ENCODE measurements at regions not wholly inside any gene's neighbourhood (a gene's known extent, or its start where the extent isn't known, plus 50 kb on each side); places are given as distances from the start of the nearest gene placed in this dataset.
A peak's percentile ranks its signal among the peaks of the same experiment; 100 is the strongest.

GRCh38 chr1:82795508-82796149 lies 994.9 kb downstream of the ADGRL2 start:
- DNase-seq, result no peak

DNA sequence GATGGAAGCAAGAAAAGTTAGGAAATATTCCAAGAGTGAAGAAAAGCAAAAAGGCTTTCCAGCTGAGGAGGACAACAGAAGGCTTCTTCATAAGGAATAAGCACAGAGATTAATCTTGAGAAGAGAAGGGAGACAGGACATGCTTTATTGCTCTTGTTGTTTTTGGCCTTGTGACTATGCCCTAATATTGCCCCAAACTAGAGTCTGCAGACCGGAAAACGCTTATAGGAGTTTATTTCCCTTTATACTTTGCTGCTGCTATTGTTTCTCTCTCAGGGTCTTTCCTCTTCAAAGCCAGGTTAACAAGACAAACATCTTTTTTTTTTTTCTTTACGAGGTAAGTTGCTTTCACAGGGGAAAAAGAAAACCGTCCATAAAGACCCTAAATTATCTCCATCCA lies 991.4 kb downstream of the ADGRL2 start:
- DNase-seq, result no peak

GRCh38 chr1:82790556-82790955 lies 989.8 kb downstream of the ADGRL2 start:
- no peak for DNase-seq

- DNase-seq, result no peak
These were observed 987.9 kb downstream of the ADGRL2 start for GRCh38 chr1:82788660-82789059.

DNA sequence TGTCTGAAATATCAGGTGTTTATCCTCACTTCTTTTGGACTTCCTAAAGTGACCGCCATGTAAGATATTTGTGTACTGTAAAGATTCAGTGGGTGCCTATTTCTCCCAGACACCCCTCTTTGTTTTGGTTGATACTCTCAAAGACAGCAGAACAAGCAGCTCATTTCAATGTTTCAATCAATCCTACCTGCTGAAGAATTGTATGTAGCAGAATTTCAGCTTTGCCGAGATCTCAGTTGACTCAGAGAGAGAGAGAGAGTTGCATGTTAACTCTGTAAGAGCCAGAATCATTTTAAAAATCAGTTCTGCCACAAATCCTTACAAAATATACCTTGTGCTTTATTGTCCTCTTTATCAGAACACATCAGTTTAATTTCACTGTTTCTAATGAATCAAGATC lies 987.3 kb downstream of the ADGRL2 start:
- DNase-seq, result no peak

DNA sequence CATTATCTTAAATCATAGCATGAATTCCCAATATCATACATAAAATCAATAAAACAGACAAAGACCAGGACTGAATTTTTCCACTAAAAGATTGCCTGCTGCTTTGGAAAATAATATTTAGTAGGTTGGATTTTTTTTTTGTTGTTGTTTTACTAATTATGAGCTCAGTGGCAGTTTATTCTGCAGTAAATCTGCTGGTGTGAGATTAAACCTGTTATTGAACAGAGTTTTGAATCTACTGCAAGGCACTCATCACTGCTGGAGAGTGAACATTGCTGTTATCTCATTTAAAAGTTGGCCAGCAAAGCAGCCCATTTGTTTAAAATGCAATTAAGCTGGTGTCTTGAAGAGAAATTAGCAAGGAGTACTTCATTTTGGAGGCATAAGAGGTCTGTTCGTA lies 986.1 kb downstream of the ADGRL2 start:
- DNase-seq, result no peak

DNA sequence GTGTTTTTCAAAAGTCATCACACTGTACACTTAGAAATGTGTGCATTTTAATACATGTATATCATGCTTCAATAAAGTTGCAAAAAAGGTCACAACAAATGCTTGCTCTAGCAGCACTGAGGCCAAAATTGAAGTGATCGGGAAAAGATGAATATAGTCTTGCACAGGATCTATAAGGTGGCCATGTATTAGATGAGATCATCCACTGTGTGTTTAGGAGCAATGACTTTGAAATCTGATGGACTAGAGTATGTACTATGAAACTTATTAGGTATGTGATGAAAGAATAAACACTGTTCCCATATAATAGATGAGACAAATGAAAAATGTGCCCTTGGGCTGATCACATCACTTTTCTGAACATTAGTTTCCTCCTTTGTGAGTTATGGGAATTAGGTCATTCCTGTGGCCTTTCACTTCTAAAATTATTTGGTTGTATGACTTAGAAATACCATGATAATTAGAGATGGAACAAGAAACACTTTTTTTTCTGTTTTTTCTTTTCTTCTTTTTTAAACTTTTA lies 984.6 kb downstream of the ADGRL2 start:
- no peak for DNase-seq

DNA sequence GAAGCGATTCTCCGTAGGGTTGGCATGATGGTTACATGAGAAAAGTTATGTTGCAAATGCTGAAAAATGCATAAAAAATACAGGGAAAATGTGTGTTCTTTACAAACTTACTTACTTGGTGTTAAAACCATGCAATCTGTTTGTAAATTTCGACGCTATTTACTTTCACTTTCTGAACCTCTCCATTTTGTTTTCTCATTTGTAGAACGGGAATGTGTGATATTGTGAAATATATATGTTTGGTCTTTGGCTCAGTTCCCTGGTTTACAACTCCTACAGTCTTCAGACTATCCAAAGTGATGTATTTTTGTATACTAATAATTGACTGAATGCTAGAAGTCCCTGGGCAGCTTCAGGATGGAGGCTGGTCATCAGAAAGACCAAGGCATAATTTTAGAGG lies 982.3 kb downstream of the ADGRL2 start:
- DNase-seq, result no peak

GRCh38 chr1:82782599-82782998 lies 981.9 kb downstream of the ADGRL2 start:
- DNase-seq, result no peak

DNA sequence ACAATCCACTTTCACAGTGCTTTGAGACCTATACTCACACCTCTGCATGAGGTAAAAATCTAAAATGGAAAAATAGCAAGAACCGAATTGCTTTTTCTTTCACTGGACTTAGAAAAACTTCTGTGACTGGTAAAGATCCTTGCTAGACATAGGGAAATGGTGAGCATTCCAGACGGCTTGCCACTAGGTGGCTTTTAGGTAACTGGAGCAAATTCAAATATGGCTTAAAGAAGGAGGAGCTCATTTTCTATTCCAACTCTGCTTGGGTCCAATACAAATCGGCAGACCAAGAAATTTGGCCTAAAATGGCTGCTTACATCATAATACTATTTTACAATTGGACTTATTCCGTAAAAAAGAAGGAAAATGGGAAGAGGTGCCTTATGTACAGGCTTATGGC lies 977.9 kb downstream of the ADGRL2 start:
- no peak for DNase-seq

DNA sequence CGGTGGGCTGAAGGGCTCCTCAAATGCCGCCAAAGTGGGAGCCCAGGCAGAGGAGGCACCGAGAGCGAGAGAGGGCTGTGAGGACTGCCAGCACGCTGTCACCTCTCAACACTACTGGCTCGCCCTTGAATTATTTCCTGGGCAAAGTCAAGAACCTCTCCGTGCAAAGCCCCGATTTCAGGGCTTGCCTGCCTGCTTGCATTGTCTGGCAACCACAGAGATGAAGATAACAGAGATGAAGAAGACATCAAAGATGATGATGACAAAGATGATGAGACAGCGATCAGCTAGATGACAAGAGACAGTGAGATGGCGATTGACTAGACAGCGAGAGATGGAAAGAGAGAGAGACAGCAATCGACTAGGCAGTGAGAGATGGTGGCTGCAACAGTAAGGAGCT lies 976.5 kb downstream of the ADGRL2 start:
- DNase-seq, result no peak

DNA sequence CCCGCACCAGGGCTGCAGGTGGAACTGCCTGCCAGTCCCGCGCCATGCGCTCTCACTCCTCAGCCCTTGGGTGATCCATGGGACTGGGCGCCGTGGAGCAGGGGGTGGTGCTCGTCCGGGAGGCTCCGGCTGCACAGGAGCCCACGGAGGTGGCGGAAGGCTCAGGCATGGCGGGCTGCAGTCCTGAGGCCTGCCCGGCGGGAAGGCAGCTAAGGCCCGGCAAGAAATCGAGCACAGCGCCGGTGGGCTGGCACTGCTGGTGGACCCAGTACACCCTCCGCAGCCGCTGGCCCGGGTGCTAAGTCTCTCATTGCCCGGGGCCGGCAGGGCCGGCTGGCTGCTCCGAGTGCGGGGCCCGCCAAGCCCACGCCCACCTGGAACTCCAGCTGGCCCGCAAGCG lies 976.0 kb downstream of the ADGRL2 start:
- DNase-seq, result peak; percentile 14

DNA sequence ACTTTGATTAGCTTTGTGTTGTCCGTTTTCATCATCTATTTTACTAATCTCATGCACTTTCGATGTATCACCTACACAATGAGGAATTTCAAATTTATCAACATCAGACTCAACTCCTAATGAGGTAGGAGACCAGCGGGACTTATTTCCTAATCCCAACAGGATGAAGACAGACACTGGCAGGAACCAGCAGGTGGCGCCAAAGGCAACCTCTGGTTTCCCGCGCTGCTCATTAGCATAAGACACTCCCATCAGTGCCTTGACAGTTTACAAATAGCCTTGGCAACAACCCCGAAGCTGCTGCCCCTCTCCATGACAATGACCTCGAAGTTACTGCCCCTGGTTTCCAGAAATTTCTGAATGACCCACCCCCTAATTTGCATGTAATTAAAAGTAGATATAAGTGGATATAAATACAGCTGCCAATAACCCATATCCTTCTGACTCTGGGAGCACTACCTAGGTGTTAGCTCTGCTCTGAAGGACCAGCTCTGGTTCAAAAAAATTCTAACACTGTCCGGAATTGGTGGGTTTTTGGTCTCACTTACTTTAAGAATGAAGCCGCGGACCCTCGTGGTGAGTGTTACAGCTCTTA lies 974.8 kb downstream of the ADGRL2 start:
- DNase-seq, result peak; percentile 34

DNA sequence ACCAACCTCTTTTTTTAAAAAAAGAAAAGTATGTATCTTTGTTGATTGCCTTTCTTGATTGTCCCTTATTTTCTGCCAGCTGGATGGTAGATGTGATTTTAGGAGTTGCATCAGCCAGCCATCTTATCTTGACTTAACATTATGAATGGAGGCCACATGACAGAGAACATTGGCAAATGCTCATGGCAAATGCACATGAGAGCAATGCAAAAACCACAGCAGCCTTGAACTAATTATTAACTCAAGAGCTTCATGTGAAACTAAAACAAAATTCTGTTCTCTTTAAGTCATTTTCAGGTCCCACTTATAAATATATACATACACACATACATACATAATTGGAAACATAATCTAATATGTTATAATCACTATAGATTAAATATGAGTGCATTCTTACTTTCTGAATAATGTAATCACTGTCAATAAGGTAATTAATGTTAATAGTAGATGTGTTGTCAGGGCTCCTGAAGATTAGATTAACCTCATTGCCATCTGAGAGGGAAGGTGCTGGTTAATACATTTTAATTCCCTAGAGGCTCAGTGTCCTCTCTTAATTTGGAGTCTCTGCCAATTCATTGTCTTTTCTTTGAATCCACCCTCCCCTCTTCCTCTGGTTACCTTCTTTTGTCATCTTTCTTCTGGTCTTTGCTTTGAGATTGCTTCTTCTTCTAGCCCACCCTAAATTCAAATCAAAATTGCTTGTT lies 962.2 kb downstream of the ADGRL2 start:
- DNase-seq, result no peak

- no peak for DNase-seq
These were observed 958.3 kb downstream of the ADGRL2 start for GRCh38 chr1:82759035-82759434.

DNA sequence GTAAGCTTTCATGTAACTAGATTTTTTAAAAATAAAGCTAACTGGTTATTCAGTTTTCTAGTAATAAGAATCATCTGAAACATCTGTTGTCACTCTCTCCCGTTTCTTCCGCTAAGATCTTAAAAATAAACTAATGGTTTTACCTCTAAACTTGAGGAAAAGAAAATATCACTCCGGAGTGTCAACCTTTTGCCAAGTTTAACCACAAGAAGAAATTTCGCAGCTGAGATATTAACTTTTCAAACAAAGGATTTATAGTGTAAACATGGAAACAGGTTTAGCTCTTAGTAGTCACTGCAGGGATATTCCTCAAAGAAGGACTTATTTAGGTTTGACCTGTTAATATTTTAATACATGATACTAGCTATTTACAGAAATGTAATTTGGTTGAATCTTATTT lies 954.9 kb downstream of the ADGRL2 start:
- no peak for DNase-seq

- DNase-seq, result no peak
These were observed 954.5 kb downstream of the ADGRL2 start for GRCh38 chr1:82755191-82755590.

DNA sequence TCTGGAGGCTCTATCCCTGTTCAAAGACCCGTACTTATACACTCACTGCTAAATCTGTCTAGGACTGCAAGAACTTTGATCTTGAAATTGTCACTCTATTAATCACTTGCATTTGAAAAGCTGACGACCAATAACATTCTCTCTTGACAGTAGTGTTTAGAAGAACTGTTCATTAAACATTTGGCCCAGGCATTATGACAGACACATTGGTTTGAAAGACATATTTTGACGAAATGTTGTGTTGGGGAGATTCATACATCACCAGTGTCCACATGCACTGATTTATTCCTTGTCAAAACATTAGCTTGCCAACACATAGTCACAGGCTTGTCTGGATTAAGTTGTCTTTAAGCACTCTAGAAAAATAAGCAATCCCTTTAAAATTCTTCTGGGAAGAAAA lies 951.3 kb downstream of the ADGRL2 start:
- DNase-seq, result no peak

DNA sequence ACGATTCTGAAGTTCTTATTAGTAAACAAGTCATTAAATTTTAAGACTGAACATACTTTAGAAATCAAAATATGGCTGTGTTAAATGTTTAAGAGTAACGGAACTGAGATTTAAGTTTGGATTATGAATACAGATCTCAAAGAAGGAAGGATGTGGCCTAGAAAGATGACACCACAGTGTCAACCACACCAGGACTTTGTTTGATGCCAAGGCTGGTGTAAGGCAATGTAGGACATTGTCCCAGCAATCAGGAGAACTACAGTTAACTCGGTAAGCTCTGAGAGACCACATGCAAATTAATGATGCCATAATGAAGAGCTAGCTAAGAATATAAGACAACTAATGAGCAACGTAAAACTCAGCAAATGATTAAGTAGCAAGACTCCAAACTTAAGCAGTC lies 932.9 kb downstream of the ADGRL2 start:
- no peak for DNase-seq

DNA sequence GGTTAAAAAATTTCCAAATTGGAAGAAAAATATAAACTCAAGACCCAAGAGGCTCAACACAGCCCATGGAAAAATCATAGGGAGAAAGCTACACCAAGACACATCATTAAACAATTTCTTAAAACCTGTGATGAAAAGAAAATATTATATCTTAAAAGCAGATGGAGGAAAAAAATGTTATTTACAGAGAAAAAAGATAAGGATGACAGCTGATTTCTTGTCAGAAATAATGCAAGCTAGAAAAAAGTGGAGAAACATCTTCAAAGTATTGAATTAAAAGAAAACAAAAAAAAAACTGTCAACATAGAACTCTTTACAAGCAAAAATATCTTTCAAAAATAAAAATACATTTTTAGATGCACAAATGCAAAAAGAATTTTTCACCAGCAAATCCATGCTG lies 930.5 kb downstream of the ADGRL2 start:
- DNase-seq, result no peak

DNA sequence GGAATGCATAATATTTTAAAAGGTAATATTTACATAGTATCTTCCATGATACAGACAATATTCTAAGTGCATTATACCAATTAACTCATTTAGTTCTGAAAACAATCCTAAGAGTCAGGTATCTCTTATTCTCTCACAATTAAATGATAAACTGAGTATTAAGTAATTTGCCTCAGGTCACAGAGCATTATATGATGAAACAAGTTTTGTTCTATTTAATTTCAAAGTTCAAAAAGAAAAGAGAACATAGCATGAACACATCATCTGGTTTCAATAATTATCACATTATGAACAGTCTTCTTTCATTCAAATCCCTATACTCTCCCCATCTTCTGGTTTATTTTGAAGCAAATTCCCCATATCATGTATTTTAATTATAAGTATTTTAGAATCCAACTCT lies 927.5 kb downstream of the ADGRL2 start:
- no peak for DNase-seq

DNA sequence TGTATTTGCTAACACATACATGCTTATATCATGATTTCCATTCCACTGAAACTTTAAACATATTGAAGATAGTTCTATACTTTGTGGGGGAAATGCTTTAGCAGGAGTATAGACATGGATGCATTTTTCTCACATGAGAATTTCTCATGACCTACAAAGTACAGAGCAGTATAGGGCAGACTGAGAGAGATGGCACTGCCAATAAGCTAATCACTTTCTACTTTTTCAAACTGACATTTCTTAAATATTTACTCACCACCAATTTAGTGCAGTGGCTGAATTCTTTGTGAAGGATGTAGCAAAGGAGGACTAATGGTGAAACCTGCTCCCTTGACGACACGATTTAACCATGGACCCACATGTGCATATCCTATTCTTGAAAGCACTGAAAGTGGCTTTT lies 923.5 kb downstream of the ADGRL2 start:
- DNase-seq, result no peak

DNA sequence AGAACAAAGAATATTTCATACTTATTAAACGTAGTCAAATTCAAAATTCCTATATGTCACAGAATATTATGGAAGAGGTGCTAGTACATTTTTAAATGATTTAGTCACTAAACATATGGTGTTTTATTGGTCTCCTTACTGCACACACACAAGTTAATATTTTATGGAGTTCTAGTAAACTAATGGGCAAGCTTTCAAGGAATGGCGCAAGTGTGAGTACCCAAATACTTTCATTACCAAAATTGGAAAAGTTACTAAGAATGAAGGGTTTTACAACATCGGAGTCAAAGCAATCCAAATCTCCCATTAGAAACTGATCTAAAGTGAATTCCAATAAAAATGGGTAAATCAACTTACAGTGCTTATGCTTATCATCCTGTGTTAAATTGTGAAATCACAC lies 921.9 kb downstream of the ADGRL2 start:
- DNase-seq, result no peak

DNA sequence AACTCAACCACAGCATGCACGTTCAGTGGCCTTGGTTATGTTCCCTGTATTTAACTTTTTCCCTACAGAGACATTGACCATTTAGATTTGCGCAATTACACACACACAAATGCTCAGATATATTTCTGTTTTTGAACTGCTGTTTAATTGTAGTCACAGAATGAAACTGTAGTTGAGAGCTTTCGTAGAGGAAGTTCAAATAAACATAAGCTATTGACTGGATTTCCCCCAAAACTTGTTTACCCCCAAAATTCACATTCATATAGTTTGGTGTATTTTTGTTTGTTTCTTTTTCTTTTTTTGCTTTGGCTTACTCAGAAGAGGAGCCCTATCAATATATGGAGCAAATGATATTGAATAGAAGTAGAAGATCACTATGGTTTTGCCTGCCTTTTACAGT lies 921.0 kb downstream of the ADGRL2 start:
- DNase-seq, result no peak
